Testis (tissue), 2 donors: ENCODE measurements at regions not wholly inside any gene's neighbourhood (a gene's known extent, or its start where the extent isn't known, plus 50 kb on each side); places are given as distances from the start of the nearest gene placed in this dataset.

Experiments
- POLR2A ChIP-seq: fragments of 450-650 bp; IDR thresholded peaks from one replicate; pipeline ENCODE4 v1.6.1; 2017; ENCODE audit warnings: antibody characterized with exemption, mild to moderate bottlenecking, moderate library complexity
- TF ChIP-seq, protein P1 (sequence below), 3 experiments: fragments of 450-650 bp in 2 of 3; fragments of 200-600 bp in 1 of 3; sonication (generic) in 1 of 3; IDR thresholded peaks; one replicate each; pipeline ENCODE4 v1.5.1; 2016 to 2019; ENCODE audit warnings: antibody characterized with exemption in 3 of 3, mild to moderate bottlenecking in 2 of 3, moderate library complexity in 1 of 3

DNA sequence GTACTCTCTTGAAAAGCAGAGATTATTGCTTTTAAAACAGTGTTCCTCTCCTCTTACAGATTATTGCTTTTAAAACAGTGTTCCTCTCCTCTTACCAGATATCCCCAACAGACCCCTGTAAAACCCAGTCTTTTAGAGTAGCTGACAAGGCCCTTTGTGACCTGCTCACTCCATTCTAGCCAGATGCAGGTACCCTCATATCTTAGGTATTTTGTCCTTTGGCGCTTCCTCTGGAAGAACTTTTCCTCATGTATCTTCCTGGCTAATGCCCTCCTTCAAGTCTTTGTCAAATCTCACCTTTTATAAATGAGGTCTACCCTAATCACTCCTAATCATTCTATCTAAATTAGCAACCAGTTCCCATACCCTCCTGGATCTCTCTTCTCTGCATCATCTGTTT lies 536.0 kb downstream of the BTBD3 start:
- TF ChIP-seq, protein P1, sequence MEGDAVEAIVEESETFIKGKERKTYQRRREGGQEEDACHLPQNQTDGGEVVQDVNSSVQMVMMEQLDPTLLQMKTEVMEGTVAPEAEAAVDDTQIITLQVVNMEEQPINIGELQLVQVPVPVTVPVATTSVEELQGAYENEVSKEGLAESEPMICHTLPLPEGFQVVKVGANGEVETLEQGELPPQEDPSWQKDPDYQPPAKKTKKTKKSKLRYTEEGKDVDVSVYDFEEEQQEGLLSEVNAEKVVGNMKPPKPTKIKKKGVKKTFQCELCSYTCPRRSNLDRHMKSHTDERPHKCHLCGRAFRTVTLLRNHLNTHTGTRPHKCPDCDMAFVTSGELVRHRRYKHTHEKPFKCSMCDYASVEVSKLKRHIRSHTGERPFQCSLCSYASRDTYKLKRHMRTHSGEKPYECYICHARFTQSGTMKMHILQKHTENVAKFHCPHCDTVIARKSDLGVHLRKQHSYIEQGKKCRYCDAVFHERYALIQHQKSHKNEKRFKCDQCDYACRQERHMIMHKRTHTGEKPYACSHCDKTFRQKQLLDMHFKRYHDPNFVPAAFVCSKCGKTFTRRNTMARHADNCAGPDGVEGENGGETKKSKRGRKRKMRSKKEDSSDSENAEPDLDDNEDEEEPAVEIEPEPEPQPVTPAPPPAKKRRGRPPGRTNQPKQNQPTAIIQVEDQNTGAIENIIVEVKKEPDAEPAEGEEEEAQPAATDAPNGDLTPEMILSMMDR (IDR thresholded peaks at IDR 0.05): no peak
- no peak for TF ChIP-seq POLR2A
